Mammary epithelial cell (primary cell): ENCODE measurements at regions not wholly inside any gene's neighbourhood (a gene's known extent, or its start where the extent isn't known, plus 50 kb on each side); places are given as distances from the start of the nearest gene placed in this dataset.

ENCODE experiments used
- EZH2 ChIP-seq: IDR thresholded peaks from 2 replicates; pipeline ENCODE4 v1.6.1; 2012; ENCODE audit warnings: low read length, inconsistent platforms, borderline replicate concordance
- TF ChIP-seq, protein P1 (sequence below), 2 donors: IDR thresholded peaks in 1 of 2; conservative IDR thresholded peaks in 1 of 2; 2 replicates each; pipeline ENCODE4 v1.5.1; 2011 to 2012; ENCODE audit warnings: inconsistent platforms in 2 of 2, low read length in 2 of 2, mild to moderate bottlenecking in 2 of 2, control low read depth in 1 of 2, low read depth in 1 of 2; ENCODE audit not compliant: insufficient read depth in 1 of 2; ENCODE audit errors: extremely low read depth in 1 of 2

- no peak for TF ChIP-seq EZH2
- TF ChIP-seq, protein P1, sequence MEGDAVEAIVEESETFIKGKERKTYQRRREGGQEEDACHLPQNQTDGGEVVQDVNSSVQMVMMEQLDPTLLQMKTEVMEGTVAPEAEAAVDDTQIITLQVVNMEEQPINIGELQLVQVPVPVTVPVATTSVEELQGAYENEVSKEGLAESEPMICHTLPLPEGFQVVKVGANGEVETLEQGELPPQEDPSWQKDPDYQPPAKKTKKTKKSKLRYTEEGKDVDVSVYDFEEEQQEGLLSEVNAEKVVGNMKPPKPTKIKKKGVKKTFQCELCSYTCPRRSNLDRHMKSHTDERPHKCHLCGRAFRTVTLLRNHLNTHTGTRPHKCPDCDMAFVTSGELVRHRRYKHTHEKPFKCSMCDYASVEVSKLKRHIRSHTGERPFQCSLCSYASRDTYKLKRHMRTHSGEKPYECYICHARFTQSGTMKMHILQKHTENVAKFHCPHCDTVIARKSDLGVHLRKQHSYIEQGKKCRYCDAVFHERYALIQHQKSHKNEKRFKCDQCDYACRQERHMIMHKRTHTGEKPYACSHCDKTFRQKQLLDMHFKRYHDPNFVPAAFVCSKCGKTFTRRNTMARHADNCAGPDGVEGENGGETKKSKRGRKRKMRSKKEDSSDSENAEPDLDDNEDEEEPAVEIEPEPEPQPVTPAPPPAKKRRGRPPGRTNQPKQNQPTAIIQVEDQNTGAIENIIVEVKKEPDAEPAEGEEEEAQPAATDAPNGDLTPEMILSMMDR (conservative IDR thresholded peaks at IDR 0.05 in 1 of 2, IDR thresholded peaks at IDR 0.05 in 1 of 2; ENCODE audit: extremely low read depth in 1 of 2, insufficient read depth in 1 of 2, low read depth in 1 of 2, low read length in 2 of 2): no peak
These were observed 61.3 kb downstream of the PRLHR start for GRCh38 chr10:118534136-118534535.
